ENCODE measurements at regions not wholly inside any gene's neighbourhood (a gene's known extent, or its start where the extent isn't known, plus 50 kb on each side); places are given as distances from the start of the nearest gene placed in this dataset.

DNA sequence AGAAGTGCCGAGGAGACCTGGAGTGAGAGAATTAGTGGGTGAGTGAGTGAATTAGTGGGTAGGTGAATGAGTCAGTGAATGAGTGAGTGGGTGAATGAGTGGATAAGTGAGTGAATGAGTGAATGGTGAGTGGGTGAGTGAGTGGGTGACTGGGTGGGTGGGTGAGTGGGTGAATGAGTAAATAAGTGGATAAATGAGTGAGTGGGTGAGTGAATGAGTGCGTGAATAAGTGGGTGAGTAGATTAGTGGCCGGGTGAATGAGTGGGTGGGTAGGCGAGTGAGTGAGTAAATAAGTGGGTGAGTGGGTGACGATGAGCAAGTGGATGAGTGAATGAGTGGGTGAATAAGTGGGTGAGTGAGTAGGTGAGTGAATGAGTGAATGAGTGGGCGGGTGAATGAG, 243.7 kb upstream of the MGMT start:
- TF ChIP-seq CTCF (IDR thresholded peaks at IDR 0.05; ENCODE audit: low read depth, low read length, poor library complexity, severe bottlenecking) (no peak), EZH2phosphoT487 (IDR thresholded peaks at IDR 0.05; ENCODE audit: borderline replicate concordance, low read length) (no peak)

Data from DOHH2 (cell line).